Gastroesophageal sphincter (tissue), 3 donors: ENCODE measurements at regions not wholly inside any gene's neighbourhood (a gene's known extent, or its start where the extent isn't known, plus 50 kb on each side); places are given as distances from the start of the nearest gene placed in this dataset.

Experiments
- CTCF ChIP-seq, 4 experiments: fragments of 200-600 bp in 2 of 4; fragments of 450-650 bp in 2 of 4; sonication (generic) in 1 of 4; IDR thresholded peaks; one replicate each; pipeline ENCODE4 v1.5.1; 2017 to 2019; ENCODE audit warnings: antibody characterized with exemption in 4 of 4, mild to moderate bottlenecking in 2 of 4, moderate library complexity in 2 of 4
- POLR2A ChIP-seq, 2 donors: fragments of 450-650 bp; IDR thresholded peaks; one replicate each; pipeline ENCODE4 v1.6.1; 2017; ENCODE audit warnings: antibody characterized with exemption in 2 of 2, mild to moderate bottlenecking in 2 of 2, moderate library complexity in 1 of 2
- POLR2AphosphoS5 ChIP-seq: sonication (generic); formaldehyde crosslinking; IDR thresholded peaks from one replicate; pipeline ENCODE4 v1.6.1; 2017; ENCODE audit warnings: antibody characterized with exemption

- TF ChIP-seq POLR2A (IDR thresholded peaks at IDR 0.05) (no peak), CTCF (IDR thresholded peaks at IDR 0.05) (no peak), POLR2AphosphoS5 (no peak)
Observed at GRCh38 chr9:129301941-129302340, 123.9 kb upstream of the IER5L start.
